GM12872 (cell line): ENCODE measurements at regions not wholly inside any gene's neighbourhood (a gene's known extent, or its start where the extent isn't known, plus 50 kb on each side); places are given as distances from the start of the nearest gene placed in this dataset.

Source experiments
- TF ChIP-seq, protein P1 (sequence below): IDR thresholded peaks from 3 replicates; pipeline ENCODE4 v1.5.1; 2011; ENCODE audit warnings: low read depth, mild to moderate bottlenecking, low read length, moderate library complexity; ENCODE audit not compliant: insufficient read depth

DNA sequence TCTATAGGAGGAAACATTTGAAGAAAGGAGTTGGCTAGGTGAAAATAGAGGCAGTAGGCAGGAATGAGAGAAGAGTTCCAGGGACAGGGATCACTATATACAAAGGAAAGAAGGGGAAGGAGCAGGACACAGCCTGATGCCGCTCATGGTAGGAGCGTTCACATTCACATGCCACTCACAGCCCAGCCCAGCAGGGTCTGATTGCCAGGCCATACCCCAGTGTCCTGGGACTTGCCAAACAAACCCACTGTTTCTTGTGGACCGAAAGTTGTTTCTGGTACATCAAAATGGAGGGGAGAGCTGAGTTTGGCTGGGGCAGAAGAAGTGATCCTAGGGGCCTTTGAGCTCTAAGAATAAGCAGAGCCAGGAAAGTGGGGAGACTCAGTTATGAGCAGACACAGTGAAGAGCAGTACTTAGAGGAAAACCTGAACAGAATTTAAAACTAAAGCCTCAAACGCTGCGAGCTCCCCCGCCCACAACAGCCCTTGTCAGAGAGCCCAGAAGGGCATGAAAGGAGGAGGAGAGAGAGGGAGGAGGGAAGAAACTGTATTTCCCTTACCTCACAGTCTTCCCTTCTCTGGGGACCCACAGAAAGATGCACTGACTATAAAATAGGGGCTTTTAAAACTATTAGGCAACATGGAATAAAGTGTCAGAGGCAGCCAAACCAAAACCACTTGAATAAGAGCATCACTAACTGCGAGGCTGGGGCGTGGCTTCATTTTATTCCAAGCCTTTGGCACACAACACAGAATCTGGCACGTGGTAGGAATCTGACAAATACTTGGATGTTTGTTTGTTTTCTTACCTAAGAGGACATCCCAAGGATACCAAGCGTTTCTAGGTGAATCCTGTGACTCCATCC lies 129.0 kb downstream of the RPL22L1 start:
- TF ChIP-seq, protein P1, sequence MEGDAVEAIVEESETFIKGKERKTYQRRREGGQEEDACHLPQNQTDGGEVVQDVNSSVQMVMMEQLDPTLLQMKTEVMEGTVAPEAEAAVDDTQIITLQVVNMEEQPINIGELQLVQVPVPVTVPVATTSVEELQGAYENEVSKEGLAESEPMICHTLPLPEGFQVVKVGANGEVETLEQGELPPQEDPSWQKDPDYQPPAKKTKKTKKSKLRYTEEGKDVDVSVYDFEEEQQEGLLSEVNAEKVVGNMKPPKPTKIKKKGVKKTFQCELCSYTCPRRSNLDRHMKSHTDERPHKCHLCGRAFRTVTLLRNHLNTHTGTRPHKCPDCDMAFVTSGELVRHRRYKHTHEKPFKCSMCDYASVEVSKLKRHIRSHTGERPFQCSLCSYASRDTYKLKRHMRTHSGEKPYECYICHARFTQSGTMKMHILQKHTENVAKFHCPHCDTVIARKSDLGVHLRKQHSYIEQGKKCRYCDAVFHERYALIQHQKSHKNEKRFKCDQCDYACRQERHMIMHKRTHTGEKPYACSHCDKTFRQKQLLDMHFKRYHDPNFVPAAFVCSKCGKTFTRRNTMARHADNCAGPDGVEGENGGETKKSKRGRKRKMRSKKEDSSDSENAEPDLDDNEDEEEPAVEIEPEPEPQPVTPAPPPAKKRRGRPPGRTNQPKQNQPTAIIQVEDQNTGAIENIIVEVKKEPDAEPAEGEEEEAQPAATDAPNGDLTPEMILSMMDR, result no peak

- TF ChIP-seq, protein P1, result no peak
These were observed 129.7 kb downstream of the RPL22L1 start for GRCh38 chr3:170740285-170740684.

DNA sequence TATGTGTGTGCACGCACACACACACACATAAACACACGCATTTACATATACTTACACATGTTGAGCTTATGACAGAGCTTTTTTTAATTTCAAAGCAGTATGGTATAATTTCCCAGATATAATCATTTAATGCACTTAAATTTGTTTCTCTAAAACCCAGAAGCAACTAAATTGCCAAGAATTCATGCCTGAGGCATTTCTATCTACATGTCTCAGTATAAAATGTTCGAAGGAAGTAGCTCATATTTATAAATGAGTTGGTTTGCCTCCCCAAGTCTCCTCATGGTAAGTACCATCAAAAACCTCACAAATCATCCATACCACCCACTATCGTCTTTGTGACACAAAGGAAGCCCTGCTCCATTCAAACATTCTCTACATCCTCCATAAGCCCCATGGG lies 130.6 kb downstream of the RPL22L1 start:
- TF ChIP-seq, protein P1, result no peak

GRCh38 chr3:170738766-170739165 lies 131.2 kb downstream of the RPL22L1 start:
- TF ChIP-seq, protein P1, result no peak

DNA sequence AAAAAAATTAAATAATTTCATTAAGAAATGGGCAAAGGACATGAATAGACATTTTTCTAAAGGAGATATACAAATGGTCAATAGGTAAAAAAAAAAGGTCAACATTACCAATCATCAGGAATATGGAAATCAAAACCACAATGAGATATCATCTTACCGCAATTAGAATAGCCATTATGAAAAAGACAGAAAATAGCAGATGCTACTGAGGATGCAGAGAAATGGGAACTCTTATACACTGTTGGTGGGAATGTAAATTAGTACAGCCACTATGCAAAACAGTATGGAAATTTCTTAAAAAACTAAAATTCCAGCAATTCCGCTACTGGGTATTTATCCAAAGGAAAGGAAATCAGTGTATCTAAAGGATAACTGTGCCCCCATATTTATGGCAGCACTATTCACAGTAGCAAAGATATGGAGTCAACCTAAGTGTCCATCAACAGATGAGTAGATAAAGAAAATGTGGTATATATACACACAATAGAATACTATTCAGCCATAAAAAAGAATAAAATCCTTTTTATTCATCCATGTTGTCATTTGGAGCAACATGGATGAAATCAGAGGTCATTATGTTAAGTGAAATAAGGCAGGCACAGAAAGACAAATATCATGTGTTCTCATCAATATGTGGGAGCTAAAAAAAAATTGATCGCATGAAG lies 132.4 kb downstream of the RPL22L1 start:
- TF ChIP-seq, protein P1, result no peak

DNA sequence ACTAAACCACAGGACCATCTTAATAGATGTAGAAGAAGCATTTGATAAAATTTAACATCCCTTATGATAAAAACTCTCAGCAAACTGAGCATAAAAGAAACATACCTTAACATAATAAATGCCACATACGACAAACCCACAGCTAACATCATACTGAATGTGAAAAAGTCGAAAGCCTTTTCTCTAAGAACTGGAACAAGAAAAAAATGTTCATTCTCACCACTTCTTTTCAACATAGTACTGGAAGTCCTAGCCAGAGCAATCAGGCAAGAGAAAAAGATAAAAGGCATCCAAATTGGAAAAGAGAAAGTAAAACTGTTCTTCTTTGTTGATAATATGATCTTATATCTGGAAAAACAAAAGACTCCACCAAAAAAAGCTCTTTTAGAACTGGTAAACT lies 134.2 kb downstream of the RPL22L1 start:
- TF ChIP-seq, protein P1, result no peak

DNA sequence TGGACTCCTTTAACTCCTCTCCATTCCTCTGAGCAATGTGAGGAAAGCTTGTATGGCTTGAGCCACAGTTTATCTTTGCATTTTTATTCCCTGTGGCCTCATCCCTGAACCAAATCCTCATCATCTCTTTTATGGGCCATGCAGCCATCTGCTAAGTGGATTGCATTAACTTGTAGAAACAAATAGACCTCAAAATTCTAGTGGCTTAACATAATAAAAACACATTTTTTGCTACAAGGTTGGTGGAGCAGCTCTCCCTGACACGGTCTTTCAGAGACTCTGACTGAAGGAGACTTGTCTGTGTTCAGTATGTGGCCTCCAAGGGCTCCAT lies 135.3 kb downstream of the RPL22L1 start:
- TF ChIP-seq, protein P1, result no peak
